Fibroblast of pulmonary artery (primary cell): ENCODE measurements at regions not wholly inside any gene's neighbourhood (a gene's known extent, or its start where the extent isn't known, plus 50 kb on each side); places are given as distances from the start of the nearest gene placed in this dataset.

Experiments
- DNase-seq: peaks from one replicate; pipeline ENCODE4 v3.0.0-alpha.2; 2010; ENCODE audit warnings: low read depth
- H3K4me3 ChIP-seq: replicated peaks from 2 replicates; pipeline ENCODE4 v1.5.1; 2011; ENCODE audit warnings: low read depth, mild to moderate bottlenecking, control low read depth, low read length, moderate library complexity
- TF ChIP-seq, protein P1 (sequence below): IDR thresholded peaks from 2 replicates; pipeline ENCODE4 v1.5.1; 2011; ENCODE audit warnings: mild to moderate bottlenecking, control low read depth, low read length, inconsistent platforms; ENCODE audit errors: missing control alignments

DNA sequence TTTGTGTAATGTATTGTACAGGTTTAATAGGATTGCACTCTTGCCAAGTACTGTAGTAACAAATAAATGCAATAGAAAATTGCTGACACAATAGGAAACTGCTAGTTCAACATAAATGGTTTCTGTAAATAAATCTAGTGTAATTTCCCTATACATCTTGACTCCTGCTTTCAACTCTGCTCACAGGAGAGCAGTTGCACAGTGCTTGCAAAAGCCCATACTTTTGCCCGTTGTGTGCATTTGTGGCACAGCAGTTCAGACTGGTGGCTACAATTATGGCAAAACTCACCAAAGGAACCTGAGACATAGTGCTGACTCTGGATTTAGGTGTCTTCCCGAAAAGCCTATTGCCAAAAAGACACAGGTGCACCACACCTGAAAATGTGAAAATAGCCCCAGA lies 953.3 kb upstream of the SLC35B3 start:
- TF ChIP-seq, protein P1, sequence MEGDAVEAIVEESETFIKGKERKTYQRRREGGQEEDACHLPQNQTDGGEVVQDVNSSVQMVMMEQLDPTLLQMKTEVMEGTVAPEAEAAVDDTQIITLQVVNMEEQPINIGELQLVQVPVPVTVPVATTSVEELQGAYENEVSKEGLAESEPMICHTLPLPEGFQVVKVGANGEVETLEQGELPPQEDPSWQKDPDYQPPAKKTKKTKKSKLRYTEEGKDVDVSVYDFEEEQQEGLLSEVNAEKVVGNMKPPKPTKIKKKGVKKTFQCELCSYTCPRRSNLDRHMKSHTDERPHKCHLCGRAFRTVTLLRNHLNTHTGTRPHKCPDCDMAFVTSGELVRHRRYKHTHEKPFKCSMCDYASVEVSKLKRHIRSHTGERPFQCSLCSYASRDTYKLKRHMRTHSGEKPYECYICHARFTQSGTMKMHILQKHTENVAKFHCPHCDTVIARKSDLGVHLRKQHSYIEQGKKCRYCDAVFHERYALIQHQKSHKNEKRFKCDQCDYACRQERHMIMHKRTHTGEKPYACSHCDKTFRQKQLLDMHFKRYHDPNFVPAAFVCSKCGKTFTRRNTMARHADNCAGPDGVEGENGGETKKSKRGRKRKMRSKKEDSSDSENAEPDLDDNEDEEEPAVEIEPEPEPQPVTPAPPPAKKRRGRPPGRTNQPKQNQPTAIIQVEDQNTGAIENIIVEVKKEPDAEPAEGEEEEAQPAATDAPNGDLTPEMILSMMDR: no peak
- no peak for DNase-seq
- no peak overlapping the region for H3K4me3 ChIP-seq

DNA sequence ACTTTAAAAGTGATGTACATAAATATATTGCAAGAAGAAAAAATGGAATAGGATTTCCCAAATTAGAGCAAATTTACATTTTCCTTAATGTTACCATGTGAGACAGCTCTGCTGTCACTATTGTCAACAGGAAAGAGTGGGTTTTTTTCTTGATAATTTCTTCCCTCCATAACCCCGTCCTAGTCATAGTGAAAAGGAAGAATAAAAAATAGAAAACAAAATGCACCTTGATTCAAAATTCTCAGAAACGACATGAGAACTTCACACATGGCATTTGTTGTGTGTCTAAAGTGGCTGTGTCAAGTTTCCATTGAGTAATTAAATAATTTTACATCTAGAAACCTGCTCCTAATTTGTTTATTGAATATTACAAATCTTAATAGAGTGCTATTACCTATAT lies 945.2 kb upstream of the SLC35B3 start:
- H3K4me3 ChIP-seq: no peak overlapping the region
- TF ChIP-seq, protein P1: no peak
- DNase-seq: no peak

DNA sequence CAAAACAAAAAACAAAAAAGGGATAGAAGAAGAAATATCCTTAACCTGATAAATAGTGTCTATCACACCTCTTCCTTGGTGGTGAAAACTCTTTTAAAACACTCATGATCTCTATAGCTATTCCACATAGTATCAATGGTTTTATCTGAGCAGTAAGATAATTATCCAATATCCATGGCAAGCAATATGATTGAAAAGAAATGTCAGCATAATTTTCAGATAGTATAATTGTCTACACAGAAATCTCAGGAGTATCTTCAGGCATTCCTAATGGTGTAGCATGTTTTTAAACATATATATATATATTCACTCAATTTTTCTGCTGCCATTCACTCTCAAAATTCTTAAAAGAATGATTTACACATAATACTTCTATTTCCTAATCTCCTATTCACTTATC lies 938.0 kb upstream of the SLC35B3 start:
- DNase-seq: no peak
- TF ChIP-seq, protein P1: no peak
- H3K4me3 ChIP-seq: no peak overlapping the region

DNA sequence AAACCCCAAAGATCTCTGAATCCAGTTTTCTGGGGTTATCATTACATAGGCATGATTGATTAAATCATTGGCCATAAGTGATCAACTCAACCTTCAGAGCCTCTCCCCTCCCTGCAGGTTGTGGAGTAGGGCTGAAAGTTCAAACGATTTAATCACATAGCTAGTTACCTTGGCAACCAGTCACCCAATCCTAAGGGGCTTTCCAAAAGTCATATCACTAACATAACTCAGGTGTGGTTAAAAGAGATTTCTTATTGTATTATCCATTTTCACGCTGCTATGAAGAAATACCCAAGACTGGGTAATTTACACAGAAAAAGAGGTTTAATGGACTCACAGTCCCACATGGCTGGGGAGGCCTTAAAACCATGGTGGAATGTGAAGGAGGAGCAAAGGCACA lies 935.1 kb upstream of the SLC35B3 start:
- DNase-seq: no peak
- TF ChIP-seq, protein P1: no peak
- no peak overlapping the region for H3K4me3 ChIP-seq

- no peak for DNase-seq
- no peak overlapping the region for H3K4me3 ChIP-seq
- TF ChIP-seq, protein P1: no peak
Observed at GRCh38 chr6:9365378-9365777, 930.0 kb upstream of the SLC35B3 start.

DNA sequence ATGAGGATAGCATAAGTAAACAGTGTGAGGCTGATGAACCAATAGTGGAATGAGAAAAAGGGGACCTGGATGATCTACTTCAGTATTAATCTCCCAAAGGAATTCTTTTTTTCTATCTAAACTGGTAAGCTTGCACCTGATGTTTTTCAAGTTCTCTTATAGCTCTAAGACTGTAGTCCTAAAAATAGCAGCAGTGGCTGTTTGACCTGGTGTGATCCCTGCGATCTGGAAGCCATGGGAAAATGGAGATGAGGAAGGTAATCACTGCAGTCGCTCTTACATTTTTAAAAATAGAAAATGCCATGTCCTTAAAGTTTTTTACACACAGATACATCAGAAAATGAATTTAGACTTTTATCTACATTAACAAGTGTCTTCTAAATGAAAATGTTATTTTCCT lies 926.4 kb upstream of the SLC35B3 start:
- no peak overlapping the region for H3K4me3 ChIP-seq
- TF ChIP-seq, protein P1: no peak
- DNase-seq: no peak

GRCh38 chr6:9360881-9361280 lies 925.5 kb upstream of the SLC35B3 start:
- DNase-seq: no peak
- TF ChIP-seq, protein P1: no peak
- H3K4me3 ChIP-seq: no peak overlapping the region
